K562 (cell line): ENCODE measurements at regions not wholly inside any gene's neighbourhood (a gene's known extent, or its start where the extent isn't known, plus 50 kb on each side); places are given as distances from the start of the nearest gene placed in this dataset.

ENCODE experiments used
- ATAC-seq: fragments of 200-7000 bp; cut with Tn5 transposase; 3 replicates; pipeline ENCODE4 v1.9.1; 2020; ENCODE audit warnings: moderate library complexity
- BruUV-seq: library from RNA; stranded (reverse); fragments of 400-500 nt; replicated peaks from 2 replicates; lab custom pipeline; 2021; lab: Mats Ljungman, UMichigan
- CTCF ChIA-PET: fragments of 300-600 bp; formaldehyde crosslinking; extraction: SDS; loops from one replicate; lab custom pipeline; 2021; ENCODE audit warnings: low intra/inter-chr PET ratio; lab: Yijun Ruan, JAX
- POLR2A ChIA-PET: fragments of 300-600, 350-650 bp; sonication (Branson Sonifier 250); formaldehyde crosslinking; extraction: SDS; loops from one replicate; lab custom pipeline; 2021; ENCODE audit warnings: antibody characterized with exemption, inconsistent platforms; lab: Yijun Ruan, JAX
- DNase-seq, 4 experiments: peaks; one replicate each; pipeline versions ENCODE4 v3.0.0 to v3.0.0-alpha.2; 2011 to 2018; ENCODE audit warnings: low spot score in 3 of 4, mixed read lengths in 3 of 4; ENCODE audit errors: extremely low read depth in 1 of 4
- FAIRE-seq: peaks from 2 replicates; lab custom pipeline; 2011; peaks lifted over from hg19 to GRCh38; lab: Jason Lieb, UNC
- H2AFZ ChIP-seq: 2 replicates; pipeline ENCODE4 v1.6.0; 2011; ENCODE audit warnings: low read depth, low read length, control low read depth, inconsistent platforms
- H3K27ac ChIP-seq: fragments of 200-600 bp; 3 replicates; pipeline ENCODE4 v1.8.0; 2011; ENCODE audit warnings: low read depth, mild to moderate bottlenecking, control low read depth, inconsistent platforms, low read length, moderate library complexity, mixed read lengths; ENCODE audit errors: extremely low read depth
- H3K27me3 ChIP-seq, 2 experiments: fragments of 300-600 bp in 1 of 2; 2 replicates in 1 of 2; 3 replicates in 1 of 2; pipeline versions ENCODE4 v1.6.0 to v1.8.0; 2011; ENCODE audit warnings: inconsistent platforms in 2 of 2, low read length in 2 of 2, mild to moderate bottlenecking in 1 of 2, mixed read lengths in 1 of 2, moderate library complexity in 1 of 2; ENCODE audit not compliant: control insufficient read depth in 2 of 2, insufficient read depth in 2 of 2
- H3K36me3 ChIP-seq: fragments of 300-600 bp; 3 replicates; pipeline ENCODE4 v1.8.0; 2011; ENCODE audit warnings: mild to moderate bottlenecking, low read length, inconsistent platforms; ENCODE audit not compliant: control insufficient read depth, insufficient read depth
- H3K4me1 ChIP-seq, 2 experiments: fragments of 200-600 bp in 1 of 2; replicated peaks in 1 of 2; 2 replicates in 1 of 2; 3 replicates in 1 of 2; pipeline versions ENCODE4 v1.5.1 to v1.8.0; 2011; ENCODE audit warnings: inconsistent platforms in 2 of 2, low read length in 2 of 2, mild to moderate bottlenecking in 1 of 2, mixed read lengths in 1 of 2, moderate library complexity in 1 of 2; ENCODE audit not compliant: control insufficient read depth in 2 of 2, insufficient read depth in 2 of 2
- H3K4me2 ChIP-seq: 2 replicates; pipeline ENCODE4 v1.6.1; 2011; ENCODE audit warnings: low read length, control low read depth, inconsistent platforms, mixed read lengths; ENCODE audit not compliant: insufficient read depth
- H3K4me3 ChIP-seq: fragments of 200-600 bp; sonication (generic), shearing (Covaris generic); 2 replicates; pipeline ENCODE4 v1.5.1; 2016; ENCODE audit warnings: control low read depth, inconsistent platforms
- H3K79me2 ChIP-seq: fragments of 200-600 bp; 3 replicates; pipeline ENCODE4 v1.8.0; 2011; ENCODE audit warnings: low read length, inconsistent platforms; ENCODE audit not compliant: control insufficient read depth, insufficient read depth
- H3K9ac ChIP-seq, 2 experiments: 2 replicates each; pipeline versions ENCODE4 v1.6.0 to v1.6.1; 2011; ENCODE audit warnings: low read depth in 2 of 2, low read length in 2 of 2, control low read depth in 1 of 2, inconsistent platforms in 1 of 2, mild to moderate bottlenecking in 1 of 2, mixed read lengths in 1 of 2; ENCODE audit not compliant: insufficient read depth in 1 of 2
- H3K9me1 ChIP-seq: one replicate; pipeline ENCODE4 v1.6.0; 2011; ENCODE audit warnings: inconsistent platforms, mild to moderate bottlenecking, low read length, moderate library complexity; ENCODE audit not compliant: control insufficient read depth, insufficient read depth
- H3K9me3 ChIP-seq: replicated peaks from 2 replicates; pipeline ENCODE4 v1.5.1; 2011; ENCODE audit warnings: low read depth, low read length, inconsistent platforms; ENCODE audit not compliant: control insufficient read depth, insufficient read depth
- H4K20me1 ChIP-seq: replicated peaks from 2 replicates; pipeline ENCODE4 v1.6.1; 2011; ENCODE audit warnings: low read length, inconsistent platforms, mixed read lengths; ENCODE audit not compliant: control insufficient read depth, insufficient read depth
- GATA2 ChIP-seq: sonication (generic); formaldehyde crosslinking; IDR thresholded peaks from 2 replicates; pipeline ENCODE4 v1.4.0; 2020; ENCODE audit warnings: mild to moderate bottlenecking, missing genetic modification reagents
- HDAC6 ChIP-seq: IDR thresholded peaks from 2 replicates; pipeline ENCODE4 v1.6.1; 2012; ENCODE audit warnings: low read depth, mild to moderate bottlenecking, control low read depth, inconsistent platforms, low read length, moderate library complexity
- HOXB6 ChIP-seq: fragments of 250-450 bp; sonication (Bioruptor Pico); IDR thresholded peaks from 2 replicates; pipeline ENCODE4 v1.5.1; 2022; ENCODE audit warnings: mild to moderate bottlenecking, borderline replicate concordance
- NCOA2 ChIP-seq, 2 experiments: fragments of 450-650 bp; IDR thresholded peaks; 2 replicates each; pipeline ENCODE4 v1.6.1; 2018; ENCODE audit warnings: mild to moderate bottlenecking in 2 of 2, moderate library complexity in 1 of 2; ENCODE audit not compliant: partially characterized antibody in 2 of 2
- RBM15 ChIP-seq: fragments of 200-400 bp; formaldehyde crosslinking; IDR thresholded peaks from 2 replicates; pipeline ENCODE4 v1.6.1; 2018; ENCODE audit warnings: mild to moderate bottlenecking, low read length, moderate library complexity; ENCODE audit not compliant: insufficient read depth
- RFX5 ChIP-seq: IDR thresholded peaks from 2 replicates; pipeline ENCODE4 v1.6.1; 2011; ENCODE audit warnings: low read depth, mild to moderate bottlenecking, improper control_type of control experiment, low read length
- SMAD1 ChIP-seq: fragments of 150-350 bp; IDR thresholded peaks from 2 replicates; pipeline ENCODE4 v1.6.1; 2014; ENCODE audit warnings: low read length, low read depth; ENCODE audit not compliant: partially characterized antibody
- SMARCA5 ChIP-seq: fragments of 450-650 bp; IDR thresholded peaks from 2 replicates; pipeline ENCODE4 v1.6.1; 2016
- ZNF311 ChIP-seq: fragments of 250-450 bp; sonication (Bioruptor Pico); IDR thresholded peaks from 2 replicates; pipeline ENCODE4 v1.4.0; 2020; ENCODE audit warnings: mild to moderate bottlenecking, moderate library complexity
- ZNF77 ChIP-seq: fragments of 250-450 bp; sonication (Bioruptor Pico); IDR thresholded peaks from 2 replicates; pipeline ENCODE4 v1.5.0; 2020
- WGBS: fragments of 100-300 bp; shearing (Covaris generic); methylation state at CpG from one replicate; pipeline ENCODE4 v1.1.6; 2016; ENCODE audit warnings: low coverage, mixed read lengths; ENCODE audit not compliant: insufficient coverage; ENCODE audit errors: missing lambda C conversion rate; 5-methylcytosine and 5-hydroxymethylcytosine counted together
- in situ Hi-C: fragments of 300-500 bp; cut with MboI; formaldehyde crosslinking; loops from 4 replicates; pipeline ENCODE4 v1.15.0; 2018; ENCODE audit warnings: inconsistent platforms, mixed read lengths
- intact Hi-C: fragments of 100-400 bp; cut with micrococcal nuclease; formaldehyde crosslinking; loops from 2 replicates; pipeline ENCODE4 v1.14.2; 2022

- no peak overlapping the region for H3K4me2 ChIP-seq
- no TSS peak for BruUV-seq
- WGBS = 0% methylated on average over 2 of the region's 2 CpGs
- no peak overlapping the region for H3K27ac ChIP-seq
- ChIA-PET CTCF (no interaction called here), POLR2A (no interaction called here)
- no peak overlapping the region for H3K9ac ChIP-seq
- intact Hi-C loops (no loop called here), in situ Hi-C loops (no loop called here)
- no peaks in the 10 kb centered on the region for H4K20me1 ChIP-seq
- DNase-seq (no peak), FAIRE-seq (no peak), ATAC-seq (no peak)
- no peaks in the 10 kb centered on the region; a peak in 2 of 5 replicates for H3K27me3 ChIP-seq
- H3K9me1 ChIP-seq = no peaks in the 10 kb centered on the region
- H3K36me3 ChIP-seq = no peaks in the 10 kb centered on the region
- H3K79me2 ChIP-seq = no peaks in the 10 kb centered on the region
- no peak for TF ChIP-seq ZNF311 (CRISPR knock-in tag)
- TF ChIP-seq RFX5 = no peak
- TF ChIP-seq, all 486 proteins: peak for 0
- Histone ChIP-seq H3K9me3 (no peaks in the 10 kb centered on the region), H2AFZ (no peak overlapping the region), H3K4me3 (no peak overlapping the region), H3K4me1 (no peaks in the 10 kb centered on the region)
These were observed 90.3 kb downstream of the OLIG3 start for GRCh38 chr6:137403855-137404254.

GRCh38 chr6:137403443-137403842 lies 90.8 kb downstream of the OLIG3 start:
- TF ChIP-seq SMARCA5 (no peak), RBM15 (no peak), HOXB6 (no peak), ZNF77 (CRISPR knock-in tag) (no peak), SMAD1 (no peak), GATA2 (CRISPR knock-in tag) (no peak), HDAC6 (no peak), NCOA2 (IDR thresholded peaks at IDR 0.05; ENCODE audit: partially characterized antibody in 2 of 2) (no peak)
- WGBS = under 1% methylated on average over 6 of the region's 6 CpGs
- H3K4me3 ChIP-seq = no peak overlapping the region
- ChIA-PET POLR2A (interaction anchor here (0.5 kb wide), 1 partner anchor 467 kb away, joined by 3 read pairs; no protein-coding TSS in a partner anchor), CTCF (no interaction called here)
- H2AFZ ChIP-seq = no peak overlapping the region
- no peak for FAIRE-seq
- ATAC-seq = no peak
- H3K27ac ChIP-seq = no peak overlapping the region
- H3K36me3 ChIP-seq = no peaks in the 10 kb centered on the region
- no peaks in the 10 kb centered on the region for H3K9me3 ChIP-seq
- H3K9ac ChIP-seq = no peak overlapping the region
- H4K20me1 ChIP-seq = no peaks in the 10 kb centered on the region
- no peak overlapping the region for H3K4me2 ChIP-seq
- H3K79me2 ChIP-seq = no peaks in the 10 kb centered on the region
- intact Hi-C loops = no loop called here
- no peaks in the 10 kb centered on the region for H3K4me1 ChIP-seq
- in situ Hi-C loops = no loop called here
- H3K27me3 ChIP-seq = no peaks in the 10 kb centered on the region; a peak in 2 of 5 replicates
- no peak for DNase-seq
- H3K9me1 ChIP-seq = no peaks in the 10 kb centered on the region
- no TSS peak for BruUV-seq
